Loucy (cell line): ENCODE measurements at regions not wholly inside any gene's neighbourhood (a gene's known extent, or its start where the extent isn't known, plus 50 kb on each side); places are given as distances from the start of the nearest gene placed in this dataset.

Experiments
- H2AFZ ChIP-seq: fragments of 200-600 bp; sonication (generic); 2 replicates; pipeline ENCODE4 v1.6.0; 2016; ENCODE audit warnings: antibody characterized with exemption, mild to moderate bottlenecking, low read length, moderate library complexity
- H3F3A ChIP-seq: fragments of 200-600 bp; 2 replicates; pipeline ENCODE4 v1.6.0; 2016; ENCODE audit warnings: antibody characterized with exemption, low read depth, mild to moderate bottlenecking
- H3K27me3 ChIP-seq: fragments of 200-600 bp; sonication (generic); 2 replicates; pipeline ENCODE4 v1.6.1; 2014; ENCODE audit warnings: low read length, mild to moderate bottlenecking; ENCODE audit not compliant: insufficient read depth, poor library complexity, severe bottlenecking
- H3K36me3 ChIP-seq: fragments of 200-600 bp; sonication (generic); 2 replicates; pipeline ENCODE4 v1.6.1; 2016; ENCODE audit warnings: low read length; ENCODE audit not compliant: insufficient read depth
- H3K4me1 ChIP-seq: fragments of 200-600 bp; sonication (generic); 2 replicates; pipeline ENCODE4 v1.5.1; 2014; ENCODE audit warnings: low read length, mild to moderate bottlenecking; ENCODE audit not compliant: insufficient read depth, poor library complexity, severe bottlenecking
- H3K4me2 ChIP-seq: fragments of 200-600 bp; sonication (generic); 2 replicates; pipeline ENCODE4 v1.6.0; 2014; ENCODE audit warnings: antibody characterized with exemption, low read length, low read depth, mild to moderate bottlenecking; ENCODE audit not compliant: poor library complexity, severe bottlenecking
- H3K4me3 ChIP-seq: fragments of 200-600 bp; sonication (generic); 2 replicates; pipeline ENCODE4 v1.5.1; 2014; ENCODE audit warnings: low read length, mild to moderate bottlenecking, mixed read lengths; ENCODE audit not compliant: poor library complexity, severe bottlenecking
- H3K79me2 ChIP-seq: fragments of 200-600 bp; sonication (generic); 2 replicates; pipeline ENCODE4 v1.6.1; 2014; ENCODE audit warnings: low read length; ENCODE audit not compliant: insufficient read depth
- H3K9ac ChIP-seq: fragments of 200-600 bp; sonication (generic); 2 replicates; pipeline ENCODE4 v1.6.0; 2014; ENCODE audit warnings: mild to moderate bottlenecking, low read depth, low read length, moderate library complexity; ENCODE audit not compliant: poor library complexity, severe bottlenecking
- H3K9me2 ChIP-seq: fragments of 200-600 bp; sonication (generic); replicated peaks from 2 replicates; pipeline ENCODE4 v1.6.1; 2016; ENCODE audit warnings: low read depth, low read length, mixed read lengths
- H3K9me3 ChIP-seq: fragments of 200-600 bp; sonication (generic); 2 replicates; pipeline ENCODE4 v1.6.1; 2014; ENCODE audit warnings: mild to moderate bottlenecking, antibody characterized with exemption, low read length, low read depth; ENCODE audit not compliant: insufficient read depth
- H4K20me1 ChIP-seq: fragments of 200-600 bp; sonication (generic); 2 replicates; pipeline ENCODE4 v1.6.0; 2014; ENCODE audit warnings: antibody characterized with exemption, low read length, mild to moderate bottlenecking; ENCODE audit not compliant: insufficient read depth, poor library complexity, severe bottlenecking
- EZH2phosphoT487 ChIP-seq: fragments of 200-600 bp; IDR thresholded peaks from 2 replicates; pipeline ENCODE4 v1.6.1; 2018; ENCODE audit warnings: antibody characterized with exemption, mild to moderate bottlenecking, moderate library complexity, borderline replicate concordance
- TF ChIP-seq, protein P1 (sequence below): fragments of 200-600 bp; sonication (generic); conservative IDR thresholded peaks from 2 replicates; pipeline ENCODE4 v1.5.1; 2014; ENCODE audit warnings: mild to moderate bottlenecking, antibody characterized with exemption, low read length

- no peaks in the 10 kb centered on the region for H3K79me2 ChIP-seq
- no peaks in the 10 kb centered on the region for H3K27me3 ChIP-seq
- H3K4me1 ChIP-seq = no peaks in the 10 kb centered on the region
- no peak overlapping the region for H2AFZ ChIP-seq
- H3K9me2 ChIP-seq = no peaks in the 10 kb centered on the region
- H3K9ac ChIP-seq = no peak overlapping the region
- no peak for TF ChIP-seq EZH2phosphoT487
- TF ChIP-seq, protein P1, sequence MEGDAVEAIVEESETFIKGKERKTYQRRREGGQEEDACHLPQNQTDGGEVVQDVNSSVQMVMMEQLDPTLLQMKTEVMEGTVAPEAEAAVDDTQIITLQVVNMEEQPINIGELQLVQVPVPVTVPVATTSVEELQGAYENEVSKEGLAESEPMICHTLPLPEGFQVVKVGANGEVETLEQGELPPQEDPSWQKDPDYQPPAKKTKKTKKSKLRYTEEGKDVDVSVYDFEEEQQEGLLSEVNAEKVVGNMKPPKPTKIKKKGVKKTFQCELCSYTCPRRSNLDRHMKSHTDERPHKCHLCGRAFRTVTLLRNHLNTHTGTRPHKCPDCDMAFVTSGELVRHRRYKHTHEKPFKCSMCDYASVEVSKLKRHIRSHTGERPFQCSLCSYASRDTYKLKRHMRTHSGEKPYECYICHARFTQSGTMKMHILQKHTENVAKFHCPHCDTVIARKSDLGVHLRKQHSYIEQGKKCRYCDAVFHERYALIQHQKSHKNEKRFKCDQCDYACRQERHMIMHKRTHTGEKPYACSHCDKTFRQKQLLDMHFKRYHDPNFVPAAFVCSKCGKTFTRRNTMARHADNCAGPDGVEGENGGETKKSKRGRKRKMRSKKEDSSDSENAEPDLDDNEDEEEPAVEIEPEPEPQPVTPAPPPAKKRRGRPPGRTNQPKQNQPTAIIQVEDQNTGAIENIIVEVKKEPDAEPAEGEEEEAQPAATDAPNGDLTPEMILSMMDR = no peak
- H3F3A ChIP-seq = no peaks in the 10 kb centered on the region
- H3K9me3 ChIP-seq = no peaks in the 10 kb centered on the region
- no peaks in the 10 kb centered on the region for H3K36me3 ChIP-seq
- no peaks in the 10 kb centered on the region for H4K20me1 ChIP-seq
- no peak overlapping the region for H3K4me3 ChIP-seq
- no peak overlapping the region for H3K4me2 ChIP-seq
Measured at GRCh38 chr9:13758936-13759335, 479.4 kb upstream of the MPDZ start.

DNA sequence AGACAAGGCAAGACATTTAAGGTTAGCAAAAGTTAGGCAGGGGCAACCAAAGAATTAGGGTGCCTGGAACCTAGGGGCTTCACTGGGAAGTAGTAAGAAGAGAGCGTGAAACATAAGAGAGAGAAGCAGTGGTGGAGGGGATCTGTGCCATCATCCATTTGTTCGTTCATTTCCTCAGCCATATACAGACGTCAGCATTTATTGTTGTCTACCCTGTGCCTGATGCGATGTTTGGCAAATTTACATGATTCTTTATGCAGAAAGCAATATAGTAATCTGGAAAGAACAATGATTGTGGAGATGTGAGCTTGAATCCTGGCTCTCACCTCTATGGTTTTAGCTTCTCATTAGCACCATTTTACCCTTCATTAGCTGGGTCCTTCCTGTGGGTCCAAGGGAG is 477.5 kb upstream of the MPDZ start:
- Histone ChIP-seq H3K4me1 (no peaks in the 10 kb centered on the region), H3K79me2 (no peaks in the 10 kb centered on the region), H3K4me3 (no peak overlapping the region), H2AFZ (no peak overlapping the region), H3K9me3 (no peaks in the 10 kb centered on the region), H4K20me1 (no peaks in the 10 kb centered on the region), H3K9me2 (no peaks in the 10 kb centered on the region), H3F3A (no peaks in the 10 kb centered on the region), H3K27me3 (no peaks in the 10 kb centered on the region), H3K36me3 (no peaks in the 10 kb centered on the region), H3K4me2 (no peak overlapping the region), H3K9ac (no peak overlapping the region)
- TF ChIP-seq, protein P1 = no peak
- TF ChIP-seq EZH2phosphoT487 = no peak

DNA sequence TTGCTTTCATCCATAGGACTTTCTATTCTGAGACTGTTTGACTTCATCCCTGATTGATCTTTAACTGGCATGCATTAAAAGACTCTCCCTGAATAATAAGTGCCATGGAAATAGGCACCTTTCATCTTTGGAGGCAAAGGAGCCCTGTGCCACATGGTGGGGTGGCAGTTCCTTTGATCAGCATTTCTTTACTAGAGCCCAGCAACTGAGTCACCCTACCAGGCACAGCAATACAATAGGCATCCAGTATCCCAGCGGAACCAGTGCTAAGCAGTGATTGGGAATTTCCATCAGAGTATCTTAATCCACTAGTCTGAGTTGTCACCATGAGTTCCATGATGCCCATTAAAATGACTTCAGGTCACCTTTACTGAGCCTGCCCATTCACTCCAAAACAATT is 476.1 kb upstream of the MPDZ start:
- Histone ChIP-seq H3K4me1 (no peaks in the 10 kb centered on the region), H3F3A (no peaks in the 10 kb centered on the region), H2AFZ (no peak overlapping the region), H3K27me3 (no peaks in the 10 kb centered on the region), H3K36me3 (no peaks in the 10 kb centered on the region), H3K9me2 (no peaks in the 10 kb centered on the region), H3K4me3 (no peak overlapping the region), H3K9ac (no peak overlapping the region), H3K9me3 (no peaks in the 10 kb centered on the region), H3K79me2 (no peaks in the 10 kb centered on the region), H4K20me1 (no peaks in the 10 kb centered on the region), H3K4me2 (no peak overlapping the region)
- no peak for TF ChIP-seq EZH2phosphoT487
- TF ChIP-seq, protein P1 = no peak
